ENCODE measurements at regions not wholly inside any gene's neighbourhood (a gene's known extent, or its start where the extent isn't known, plus 50 kb on each side); places are given as distances from the start of the nearest gene placed in this dataset.

DNA sequence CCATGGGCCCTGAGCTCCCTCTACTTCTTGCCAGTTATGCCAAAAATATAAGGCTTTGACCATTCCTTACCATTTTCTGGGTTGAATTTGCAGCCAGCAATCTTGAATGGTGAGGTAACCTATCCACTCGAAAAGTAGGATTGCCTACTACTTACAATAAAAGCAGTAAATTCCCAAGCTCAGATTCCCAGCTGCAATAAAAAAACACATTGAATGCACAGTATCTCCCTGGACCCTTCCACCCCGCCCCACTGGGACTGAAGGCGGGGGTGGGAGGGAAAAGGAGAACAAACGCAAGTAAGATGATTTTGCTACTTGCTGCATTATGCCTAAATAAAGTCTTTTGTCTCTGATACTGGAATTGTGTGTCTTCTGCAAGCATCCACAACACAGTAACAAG lies 301.9 kb downstream of the HGF start:
- TF ChIP-seq, protein P1, sequence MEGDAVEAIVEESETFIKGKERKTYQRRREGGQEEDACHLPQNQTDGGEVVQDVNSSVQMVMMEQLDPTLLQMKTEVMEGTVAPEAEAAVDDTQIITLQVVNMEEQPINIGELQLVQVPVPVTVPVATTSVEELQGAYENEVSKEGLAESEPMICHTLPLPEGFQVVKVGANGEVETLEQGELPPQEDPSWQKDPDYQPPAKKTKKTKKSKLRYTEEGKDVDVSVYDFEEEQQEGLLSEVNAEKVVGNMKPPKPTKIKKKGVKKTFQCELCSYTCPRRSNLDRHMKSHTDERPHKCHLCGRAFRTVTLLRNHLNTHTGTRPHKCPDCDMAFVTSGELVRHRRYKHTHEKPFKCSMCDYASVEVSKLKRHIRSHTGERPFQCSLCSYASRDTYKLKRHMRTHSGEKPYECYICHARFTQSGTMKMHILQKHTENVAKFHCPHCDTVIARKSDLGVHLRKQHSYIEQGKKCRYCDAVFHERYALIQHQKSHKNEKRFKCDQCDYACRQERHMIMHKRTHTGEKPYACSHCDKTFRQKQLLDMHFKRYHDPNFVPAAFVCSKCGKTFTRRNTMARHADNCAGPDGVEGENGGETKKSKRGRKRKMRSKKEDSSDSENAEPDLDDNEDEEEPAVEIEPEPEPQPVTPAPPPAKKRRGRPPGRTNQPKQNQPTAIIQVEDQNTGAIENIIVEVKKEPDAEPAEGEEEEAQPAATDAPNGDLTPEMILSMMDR (IDR thresholded peaks at IDR 0.05; ENCODE audit: low read length): no peak
- no peak for TF ChIP-seq EZH2 (IDR thresholded peaks at IDR 0.05; ENCODE audit: borderline replicate concordance, low read length)

All from OCI-LY1 (cell line).